Embryonic facial prominence (tissue), 1 donor: ENCODE measurements at regions not wholly inside any gene's neighbourhood (a gene's known extent, or its start where the extent isn't known, plus 50 kb on each side); places are given as distances from the start of the nearest gene placed in this dataset.
"Not testable (repeated sequence)": the region's sequence is repeated elsewhere in the genome, so short reads cannot be mapped to it uniquely, and the experiment has no call there.

ENCODE experiments used
- DNase-seq: peaks from one replicate; pipeline ENCODE4 v3.0.0-alpha.2; 2016; ENCODE audit errors: extremely low spot score

DNA sequence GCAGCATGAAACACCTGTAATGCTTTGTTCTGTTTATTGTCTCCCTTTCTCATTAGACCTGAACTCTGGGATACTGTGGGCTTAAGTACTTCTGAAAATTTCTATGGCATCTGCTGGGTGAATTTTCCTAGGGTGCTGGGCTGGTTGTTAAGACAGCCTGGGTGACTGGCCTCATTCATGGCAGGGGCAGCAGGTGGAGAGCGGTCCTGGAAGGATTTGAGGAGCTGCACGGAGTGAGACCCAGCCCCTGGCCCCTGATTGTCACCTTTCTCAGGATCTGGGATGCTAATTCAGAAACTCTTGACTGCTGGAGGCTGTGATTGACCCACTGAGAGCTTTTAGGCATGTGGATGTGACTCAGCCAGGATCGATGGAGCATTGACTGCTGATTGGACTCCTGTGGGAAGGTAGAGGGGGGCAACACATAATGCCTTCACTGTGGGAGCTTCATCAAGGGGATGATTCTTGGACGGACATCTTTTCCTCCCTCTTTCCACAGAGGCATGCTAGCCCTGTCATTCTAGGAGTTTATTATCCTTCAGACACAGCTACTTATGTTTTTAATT lies 252.0 kb downstream of the GOLGA6L6 start:
- not testable (repeated sequence) for DNase-seq

GRCh38 chr15:20288800-20289537 lies 252.6 kb downstream of the GOLGA6L6 start:
- not testable (repeated sequence) for DNase-seq

GRCh38 chr15:20286559-20286958 lies 255.0 kb downstream of the GOLGA6L6 start:
- DNase-seq = not testable (repeated sequence)

- not testable (repeated sequence) for DNase-seq
These were observed 255.8 kb downstream of the GOLGA6L6 start for GRCh38 chr15:20285696-20286300.

DNA sequence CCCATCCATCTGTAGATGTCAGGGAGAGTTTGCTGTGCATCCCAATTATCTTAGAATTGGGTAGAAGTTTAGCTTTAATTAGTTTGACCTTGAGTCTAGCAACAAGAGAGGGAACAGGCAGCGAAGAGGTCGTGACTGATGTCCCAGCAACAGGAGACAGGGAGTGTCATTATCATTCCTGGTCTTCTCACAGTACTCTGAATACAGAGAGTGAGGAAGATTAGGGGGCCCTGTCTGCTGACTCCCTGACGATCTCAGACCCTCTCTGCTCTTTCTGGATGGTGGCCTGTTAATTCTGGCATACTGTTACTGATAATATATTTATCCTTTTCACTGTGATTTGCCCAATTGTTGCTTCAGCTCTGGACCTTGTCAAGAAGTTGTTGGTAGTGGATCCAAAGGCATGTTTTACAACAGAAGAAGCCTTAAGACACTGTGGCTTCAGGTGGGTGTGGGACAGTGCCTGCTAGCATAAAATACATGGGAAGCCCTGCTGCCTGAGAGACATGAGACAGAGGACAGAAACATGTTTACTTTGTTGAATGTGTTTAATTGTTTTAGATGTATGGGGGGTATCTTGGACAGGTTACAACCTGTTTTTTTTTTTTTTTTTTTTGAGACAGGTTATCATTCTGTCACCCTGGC lies 256.6 kb downstream of the GOLGA6L6 start:
- DNase-seq = not testable (repeated sequence)

DNA sequence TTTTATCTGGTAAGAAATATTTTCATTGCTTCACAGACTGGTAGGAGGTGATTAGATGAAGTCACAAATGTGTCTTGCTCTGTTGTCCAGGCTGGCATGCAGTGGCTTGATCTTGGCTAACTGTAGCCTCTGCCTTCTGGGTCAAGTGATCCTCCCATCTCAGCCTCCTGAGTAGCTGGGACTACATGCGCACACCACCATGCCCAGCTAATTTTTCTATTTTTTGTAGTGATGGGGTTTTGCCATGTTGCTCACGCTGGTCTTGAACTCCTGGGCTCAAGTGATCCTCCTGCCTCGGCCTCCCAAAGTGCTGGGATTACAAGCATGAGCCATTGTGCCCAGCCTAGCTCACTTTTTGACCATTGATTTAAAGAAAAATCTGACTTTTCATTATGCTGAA lies 257.9 kb downstream of the GOLGA6L6 start:
- DNase-seq = not testable (repeated sequence)

- DNase-seq = not testable (repeated sequence)
These were observed 259.1 kb downstream of the GOLGA6L6 start for GRCh38 chr15:20282491-20282943.

DNA sequence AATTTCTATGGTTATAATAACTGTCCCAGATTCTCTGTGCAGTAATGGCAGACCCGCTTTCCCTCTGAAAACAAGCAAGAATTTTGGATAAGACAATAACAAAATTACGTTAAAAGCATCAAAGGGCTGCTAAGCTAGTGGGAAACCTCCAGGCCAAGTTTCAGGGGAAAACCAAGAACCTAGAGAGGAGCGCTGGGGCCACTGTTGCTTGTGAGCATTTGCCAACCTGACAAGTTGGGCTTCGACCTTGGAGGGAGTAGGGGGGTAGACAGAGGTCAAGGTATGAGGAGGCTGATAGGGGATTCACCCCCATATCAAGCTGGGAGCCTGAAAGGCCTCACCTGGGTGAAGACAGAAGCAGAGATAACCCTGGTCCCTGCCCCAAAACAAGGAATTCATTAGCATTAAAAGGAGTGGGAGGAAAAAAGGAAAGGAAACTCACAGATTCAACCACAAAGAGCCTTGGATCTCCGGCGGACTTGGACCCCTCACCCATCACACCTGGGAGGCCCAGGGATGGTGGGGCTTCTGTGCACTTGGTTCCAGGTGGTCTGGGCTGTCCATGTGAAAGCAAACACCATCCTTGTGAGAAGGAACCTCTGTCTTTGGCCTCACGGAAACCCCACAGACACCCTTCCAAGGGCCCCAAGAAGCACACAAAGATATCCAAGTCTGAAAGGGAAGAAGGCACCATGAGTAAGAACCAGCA lies 259.9 kb downstream of the GOLGA6L6 start:
- DNase-seq = not testable (repeated sequence)

DNA sequence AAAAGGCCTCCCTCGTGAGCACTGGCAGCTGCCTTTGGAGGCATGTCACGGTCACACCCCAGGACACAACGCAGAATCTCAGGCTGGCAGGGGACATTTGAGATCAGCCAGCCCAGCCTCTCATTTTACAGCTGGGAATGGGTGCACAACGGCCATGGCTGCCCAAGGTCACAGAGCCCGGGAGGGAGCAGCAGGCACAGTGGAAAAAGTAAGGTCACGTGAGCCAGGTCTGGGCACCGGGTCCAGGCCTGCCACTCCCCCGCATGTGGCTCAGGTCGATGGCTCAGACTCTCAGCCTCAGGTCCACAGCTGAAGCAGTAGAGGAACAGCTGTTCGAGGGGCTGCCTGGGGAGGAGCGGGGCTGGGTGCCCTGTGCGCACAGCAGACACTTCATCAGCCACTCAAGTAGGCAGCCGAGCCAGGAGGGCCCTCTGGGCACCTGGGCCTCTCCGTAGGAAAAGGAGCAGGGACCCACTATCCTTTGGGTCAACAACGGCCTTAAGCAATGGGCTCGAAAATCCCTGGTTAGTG lies 260.6 kb downstream of the GOLGA6L6 start:
- no peak for DNase-seq

- DNase-seq = not testable (repeated sequence)
These were observed 261.3 kb downstream of the GOLGA6L6 start for GRCh38 chr15:20280141-20280932.

DNA sequence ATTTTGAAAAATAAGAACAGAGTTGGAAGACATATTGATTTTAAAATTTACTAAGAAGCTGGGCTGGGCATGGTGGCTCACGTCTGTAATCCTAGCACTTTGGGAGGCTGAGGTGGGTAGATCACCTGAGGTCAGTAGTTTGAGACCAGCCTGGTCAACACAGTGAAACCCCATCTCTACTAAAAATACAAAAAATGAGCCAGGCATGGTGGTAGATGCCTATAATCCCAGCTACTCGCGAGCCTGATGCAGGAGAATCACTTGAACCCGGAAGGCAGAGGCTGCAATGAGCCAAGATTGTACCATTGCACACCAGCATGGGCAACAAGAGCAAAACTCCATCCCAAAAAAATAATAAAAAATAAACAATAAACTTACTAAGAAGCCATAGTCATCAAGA lies 262.5 kb downstream of the GOLGA6L6 start:
- not testable (repeated sequence) for DNase-seq

DNA sequence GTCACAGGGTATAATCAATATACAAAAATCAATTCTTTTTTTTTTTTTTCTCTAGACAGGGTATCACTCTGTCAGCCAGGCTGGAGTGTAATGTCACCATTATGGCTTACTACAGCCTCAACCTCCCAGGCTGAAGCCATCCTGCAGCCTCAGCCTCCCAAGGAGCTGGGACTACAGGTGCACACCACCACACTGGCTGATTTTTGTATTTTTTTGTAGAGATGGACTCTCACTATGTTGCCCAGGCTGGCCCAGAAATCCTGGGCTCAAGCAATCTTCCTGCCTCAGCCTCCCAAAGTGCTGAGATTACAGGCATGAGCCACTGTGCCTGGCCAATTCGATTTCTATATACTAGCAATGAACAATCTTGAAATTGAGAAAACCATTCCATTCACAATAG lies 263.2 kb downstream of the GOLGA6L6 start:
- not testable (repeated sequence) for DNase-seq

- DNase-seq = not testable (repeated sequence)
These were observed 264.1 kb downstream of the GOLGA6L6 start for GRCh38 chr15:20277451-20277850.

GRCh38 chr15:20276312-20277114 lies 265.1 kb downstream of the GOLGA6L6 start:
- not testable (repeated sequence) for DNase-seq

- not testable (repeated sequence) for DNase-seq
These were observed 266.1 kb downstream of the GOLGA6L6 start for GRCh38 chr15:20275373-20275967.

DNA sequence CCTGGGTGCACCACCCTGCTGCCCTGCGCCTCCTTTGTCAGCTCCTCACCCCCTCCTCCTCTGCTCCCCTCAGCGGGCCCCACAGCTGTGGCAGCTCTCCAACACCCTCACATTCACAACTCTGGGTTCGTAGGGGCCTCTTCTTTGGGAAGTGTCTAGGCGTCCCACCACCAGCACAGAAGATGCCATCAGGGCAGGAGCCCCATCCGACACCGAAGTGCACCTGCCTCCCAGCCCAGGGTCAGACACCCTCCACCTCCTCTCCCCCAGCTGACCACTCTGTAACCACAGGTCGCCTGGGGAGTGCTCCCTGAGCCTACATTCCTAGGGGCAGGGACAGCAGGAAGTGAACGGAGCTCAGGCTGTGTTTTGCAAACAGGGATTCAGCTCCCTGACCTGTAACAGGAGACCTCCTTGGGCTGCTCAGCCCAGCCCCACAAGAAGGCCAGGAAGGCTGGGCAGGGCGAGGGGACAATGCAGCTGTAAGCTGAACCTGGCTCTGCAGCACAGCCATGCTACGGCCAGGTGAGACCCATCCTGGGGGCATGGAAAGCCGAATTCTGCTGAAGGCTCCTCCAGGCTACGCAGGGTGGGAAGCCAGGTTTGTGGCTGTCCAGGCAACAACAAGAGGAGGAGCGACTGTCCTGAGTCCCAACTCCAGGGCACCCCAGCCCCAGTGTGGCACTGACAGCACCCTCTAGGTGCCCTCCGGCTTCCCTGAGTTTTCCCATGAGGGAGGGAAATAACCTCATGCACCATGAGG lies 269.0 kb downstream of the GOLGA6L6 start:
- DNase-seq = no peak

GRCh38 chr15:20271647-20272046 lies 270.0 kb downstream of the GOLGA6L6 start:
- no peak for DNase-seq

GRCh38 chr15:20269956-20270355 lies 271.6 kb downstream of the GOLGA6L6 start:
- DNase-seq = not testable (repeated sequence)
